GM12878 (cell line): ENCODE measurements at regions not wholly inside any gene's neighbourhood (a gene's known extent, or its start where the extent isn't known, plus 50 kb on each side); places are given as distances from the start of the nearest gene placed in this dataset.

ENCODE experiments used
- ATAC-seq: fragments of 200-7000 bp; cut with Tn5 transposase; 3 replicates; pipeline ENCODE4 v1.9.1; 2020; ENCODE audit warnings: mild to moderate bottlenecking, moderate library complexity
- BruUV-seq: library from RNA; stranded (reverse); fragments of 400-500 nt; replicated peaks from 2 replicates; lab custom pipeline; 2021; lab: Mats Ljungman, UMichigan
- CTCF ChIA-PET: fragments of 300-600 bp; sonication (Branson Sonifier 250); formaldehyde crosslinking; extraction: SDS; loops from one replicate; lab custom pipeline; 2021; ENCODE audit warnings: inconsistent platforms; lab: Yijun Ruan, JAX
- POLR2A ChIA-PET: fragments of 350-600 bp; formaldehyde crosslinking; extraction: SDS; loops from one replicate; lab custom pipeline; 2021; ENCODE audit warnings: inconsistent platforms; lab: Charles Lee
- RAD21 ChIA-PET: fragments of 300-600 bp; sonication (Branson Sonifier 250); formaldehyde crosslinking; loops from one replicate; lab custom pipeline; 2023; ENCODE audit warnings: antibody characterized with exemption; ENCODE audit not compliant: unreplicated experiment; lab: Charles Lee
- SMC1A ChIA-PET: fragments of 300-600 bp; sonication (Branson Sonifier 250); formaldehyde crosslinking; loops from one replicate; lab custom pipeline; 2023; ENCODE audit not compliant: unreplicated experiment, uncharacterized antibody; lab: Charles Lee
- DNase-seq: peaks from one replicate; pipeline ENCODE4 v3.0.0-alpha.2; 2011; ENCODE audit warnings: low read depth, low spot score
- FAIRE-seq: peaks from 3 replicates; lab custom pipeline; 2011; peaks lifted over from hg19 to GRCh38; lab: Jason Lieb, UNC
- H2AFZ ChIP-seq: 2 replicates; pipeline ENCODE4 v1.6.0; 2011; ENCODE audit warnings: low read depth, low read length, control low read depth; ENCODE audit not compliant: control insufficient read depth
- H3K27ac ChIP-seq: 2 replicates; pipeline ENCODE4 v1.5.1; 2011; ENCODE audit warnings: control low read depth; ENCODE audit not compliant: control insufficient read depth, insufficient read depth
- H3K27me3 ChIP-seq, 2 experiments: replicated peaks in 1 of 2; 2 replicates each; pipeline versions ENCODE4 v1.6.0 to v1.6.1; 2011; ENCODE audit warnings: low read length in 1 of 2; ENCODE audit not compliant: control insufficient read depth in 2 of 2, insufficient read depth in 2 of 2
- H3K36me3 ChIP-seq, 2 experiments: 2 replicates each; pipeline ENCODE4 v1.5.1; 2011; ENCODE audit warnings: low read length in 1 of 2; ENCODE audit not compliant: control insufficient read depth in 2 of 2, insufficient read depth in 2 of 2
- H3K4me1 ChIP-seq: 2 replicates; pipeline ENCODE4 v1.6.1; 2011; ENCODE audit warnings: mild to moderate bottlenecking, low read length, moderate library complexity, mixed read lengths; ENCODE audit not compliant: control insufficient read depth, insufficient read depth
- H3K4me2 ChIP-seq: 2 replicates; pipeline ENCODE4 v1.6.0; 2011; ENCODE audit warnings: control low read depth; ENCODE audit not compliant: control insufficient read depth, insufficient read depth
- H3K4me3 ChIP-seq: fragments of 200-600 bp; sonication (generic); 2 replicates; pipeline ENCODE4 v1.5.1; 2016
- H3K79me2 ChIP-seq: 2 replicates; pipeline ENCODE4 v1.6.0; 2011; ENCODE audit warnings: low read length; ENCODE audit not compliant: control insufficient read depth, insufficient read depth
- H3K9ac ChIP-seq: 2 replicates; pipeline ENCODE4 v1.8.0; 2011; ENCODE audit warnings: low read length, control low read depth, mixed read lengths; ENCODE audit not compliant: control insufficient read depth, insufficient read depth
- H3K9me3 ChIP-seq: replicated peaks from 3 replicates; pipeline ENCODE4 v1.5.1; 2011; ENCODE audit warnings: mild to moderate bottlenecking, low read length; ENCODE audit not compliant: control insufficient read depth, insufficient read depth
- H4K20me1 ChIP-seq: 2 replicates; pipeline ENCODE4 v1.6.0; 2011; ENCODE audit not compliant: control insufficient read depth, insufficient read depth
- ASH2L ChIP-seq: fragments of 300-600, 200-600 bp; sonication (generic); IDR thresholded peaks from 2 replicates; pipeline ENCODE4 v1.6.1; 2017; ENCODE audit warnings: low read depth, mild to moderate bottlenecking, borderline replicate concordance
- ATF2 ChIP-seq: IDR thresholded peaks from 2 replicates; pipeline ENCODE4 v1.6.1; 2012; ENCODE audit warnings: low read length, inconsistent platforms
- BCLAF1 ChIP-seq: fragments of 450-650 bp; IDR thresholded peaks from 2 replicates; pipeline ENCODE4 v1.6.1; 2017; ENCODE audit warnings: antibody characterized with exemption, mild to moderate bottlenecking, moderate library complexity
- CBX5 ChIP-seq: sonication (generic); IDR thresholded peaks from 2 replicates; pipeline ENCODE4 v1.6.1; 2016; ENCODE audit warnings: low read depth, moderate library complexity, mild to moderate bottlenecking, inconsistent platforms
- E2F4 ChIP-seq: IDR thresholded peaks from 2 replicates; pipeline ENCODE4 v1.6.1; 2012; ENCODE audit warnings: low read depth, low read length, improper control_type of control experiment
- EGR1 ChIP-seq, 2 experiments: IDR thresholded peaks; 1 replicate in 1 of 2; 2 replicates in 1 of 2; pipeline ENCODE4 v1.6.1; 2011 to 2012; ENCODE audit warnings: low read depth in 2 of 2, low read length in 2 of 2, borderline replicate concordance in 1 of 2, mild to moderate bottlenecking in 1 of 2, moderate library complexity in 1 of 2
- FOXM1 ChIP-seq: IDR thresholded peaks from 2 replicates; pipeline ENCODE4 v1.6.1; 2012; ENCODE audit warnings: low read depth, mild to moderate bottlenecking, inconsistent platforms, low read length, moderate library complexity
- MAX ChIP-seq: IDR thresholded peaks from 2 replicates; pipeline ENCODE4 v1.6.1; 2012; ENCODE audit warnings: low read depth, low read length, improper control_type of control experiment
- MEF2B ChIP-seq: fragments of 450-650 bp; IDR thresholded peaks from 2 replicates; pipeline ENCODE4 v1.6.1; 2018; ENCODE audit warnings: mild to moderate bottlenecking, moderate library complexity; ENCODE audit not compliant: partially characterized antibody, poor library complexity, severe bottlenecking
- SIN3A ChIP-seq: IDR thresholded peaks from 2 replicates; pipeline ENCODE4 v1.6.1; 2012; ENCODE audit warnings: low read depth, low read length, improper control_type of control experiment
- SREBF1 ChIP-seq: IDR thresholded peaks from 2 replicates; pipeline ENCODE4 v1.6.1; 2012; ENCODE audit warnings: mild to moderate bottlenecking, low read length
- STAT1 ChIP-seq: fragments of 450-650 bp; conservative IDR thresholded peaks from 2 replicates; pipeline ENCODE4 v1.6.1; 2014; ENCODE audit warnings: antibody characterized with exemption, mild to moderate bottlenecking
- SUPT20H ChIP-seq: IDR thresholded peaks from 2 replicates; pipeline ENCODE4 v1.6.1; 2011; ENCODE audit warnings: low read depth, mild to moderate bottlenecking, low read length, moderate library complexity, borderline replicate concordance; ENCODE audit not compliant: control insufficient read depth
- TCF12 ChIP-seq: IDR thresholded peaks from 2 replicates; pipeline ENCODE4 v1.6.1; 2011; ENCODE audit warnings: low read depth, mild to moderate bottlenecking, low read length
- ZBTB11 ChIP-seq: fragments of 450-650 bp; formaldehyde crosslinking; IDR thresholded peaks from 2 replicates; pipeline ENCODE4 v1.5.0; 2022; ENCODE audit warnings: mild to moderate bottlenecking, missing genetic modification characterization
- ZNF217 ChIP-seq: fragments of 450-650 bp; IDR thresholded peaks from 2 replicates; pipeline ENCODE4 v1.6.1; 2017; ENCODE audit warnings: antibody characterized with exemption, mild to moderate bottlenecking
- ZNF384 ChIP-seq: IDR thresholded peaks from 2 replicates; pipeline ENCODE4 v1.6.1; 2012; ENCODE audit warnings: low read depth, mild to moderate bottlenecking, low read length, improper control_type of control experiment, borderline replicate concordance
- WGBS: methylation state at CpG from one replicate; pipeline ENCODE4 v1.1.6; 2016; ENCODE audit warnings: low lambda C conversion rate; ENCODE audit not compliant: insufficient replicate concordance, insufficient coverage; ENCODE audit errors: missing lambda C conversion rate; 5-methylcytosine and 5-hydroxymethylcytosine counted together
- in situ Hi-C: fragments of 300-500 bp; cut with MboI; formaldehyde crosslinking; loops from 9 replicates; pipeline ENCODE4 v1.14.3; 2018; ENCODE audit warnings: mixed read lengths
- intact Hi-C: fragments of 100-400 bp; cut with micrococcal nuclease; formaldehyde crosslinking; loops from one replicate; pipeline ENCODE4 v1.14.2; 2022; ENCODE audit not compliant: unreplicated experiment

- Histone ChIP-seq H3K4me1 (no peaks in the 10 kb centered on the region), H3K9me3 (no peaks in the 10 kb centered on the region), H3K27me3 (no peaks in the 10 kb centered on the region; a peak in 1 of 4 replicates), H3K36me3 (no peaks in the 10 kb centered on the region), H3K79me2 (no peaks in the 10 kb centered on the region), H4K20me1 (no peaks in the 10 kb centered on the region), H3K4me3 (no peak overlapping the region), H3K27ac (no peak overlapping the region), H2AFZ (no peak overlapping the region), H3K9ac (no peak overlapping the region), H3K4me2 (no peak overlapping the region)
- BruUV-seq: no TSS peak
- in situ Hi-C loops (no loop called here), intact Hi-C loops (no loop called here)
- DNase-seq (no peak), ATAC-seq (no peak), FAIRE-seq (no peak)
- ChIA-PET RAD21 (no interaction called here), POLR2A (no interaction called here), CTCF (no interaction called here), SMC1A (no interaction called here)
- 77% methylated on average over 8 of the region's 10 CpGs for WGBS
- TF ChIP-seq ASH2L: no peak
- no peak for TF ChIP-seq ZNF217
- no peak for TF ChIP-seq CBX5
- TF ChIP-seq ZBTB11 (CRISPR knock-in tag): no peak
- no peak for TF ChIP-seq TCF12
- no peak for TF ChIP-seq BCLAF1
- no peak for TF ChIP-seq SIN3A
- no peak for TF ChIP-seq SUPT20H
- TF ChIP-seq EGR1 (IDR thresholded peaks at IDR 0.05; ENCODE audit: borderline replicate concordance in 1 of 2, low read depth in 2 of 2, low read length in 2 of 2): no peak
- no peak for TF ChIP-seq ZNF384
- no peak for TF ChIP-seq SREBF1
- TF ChIP-seq MAX: no peak
- no peak for TF ChIP-seq E2F4
- no peak for TF ChIP-seq STAT1
- no peak for TF ChIP-seq ATF2
- TF ChIP-seq FOXM1: no peak
- no peak for TF ChIP-seq MEF2B
These were observed 465.2 kb upstream of the HS6ST1 start for GRCh38 chr2:128783896-128784295.
